Esophagus muscularis mucosa (tissue), 4 donors: ENCODE measurements at regions not wholly inside any gene's neighbourhood (a gene's known extent, or its start where the extent isn't known, plus 50 kb on each side); places are given as distances from the start of the nearest gene placed in this dataset.
A peak's percentile ranks its signal among the peaks of the same experiment; 100 is the strongest.

ENCODE experiments used
- DNase-seq: peaks from one replicate; pipeline ENCODE4 v3.0.0-alpha.2; 2017; ENCODE audit errors: extremely low spot score
- H3K27ac ChIP-seq, 4 donors: fragments of 200-600 bp; sonication (generic); replicated peaks in 1 of 4; 1 replicate in 3 of 4; 2 replicates in 1 of 4; pipeline ENCODE4 v1.5.1; 2016 to 2019; ENCODE audit warnings: mild to moderate bottlenecking in 1 of 4
- H3K27me3 ChIP-seq, 4 donors: fragments of 200-600 bp; sonication (generic); one replicate each; pipeline versions ENCODE4 v1.5.1 to v1.6.0; 2016 to 2019
- H3K36me3 ChIP-seq, 4 donors: fragments of 200-600 bp; sonication (generic); one replicate each; pipeline ENCODE4 v1.5.1; 2016 to 2019
- H3K4me1 ChIP-seq, 4 donors: fragments of 200-600 bp; sonication (generic); one replicate each; pipeline ENCODE4 v1.5.1; 2016 to 2019
- H3K4me3 ChIP-seq, 4 donors: fragments of 200-600 bp; sonication (generic); 1 replicate in 2 of 4; 2 replicates in 2 of 4; pipeline ENCODE4 v1.5.1; 2016 to 2019; ENCODE audit warnings: mild to moderate bottlenecking in 4 of 4, moderate library complexity in 1 of 4
- H3K9me3 ChIP-seq, 4 donors: fragments of 200-600 bp; sonication (generic); 1 replicate in 3 of 4; 2 replicates in 1 of 4; pipeline ENCODE4 v1.5.1; 2016 to 2019
- CTCF ChIP-seq, 3 experiments: fragments of 200-600 bp in 2 of 3; fragments of 450-650 bp in 1 of 3; sonication (generic) in 2 of 3; IDR thresholded peaks; one replicate each; pipeline ENCODE4 v1.5.1; 2017 to 2019; ENCODE audit warnings: antibody characterized with exemption in 3 of 3, mild to moderate bottlenecking in 2 of 3, moderate library complexity in 1 of 3
- EP300 ChIP-seq: sonication (generic); formaldehyde crosslinking; IDR thresholded peaks from one replicate; pipeline ENCODE4 v1.6.1; 2017; ENCODE audit warnings: antibody characterized with exemption
- POLR2A ChIP-seq: fragments of 450-650 bp; IDR thresholded peaks from one replicate; pipeline ENCODE4 v1.6.1; 2017; ENCODE audit warnings: antibody characterized with exemption, moderate library complexity, mild to moderate bottlenecking, low read depth
- POLR2AphosphoS5 ChIP-seq, 2 donors: sonication (generic); formaldehyde crosslinking; IDR thresholded peaks; one replicate each; pipeline ENCODE4 v1.6.1; 2017; ENCODE audit warnings: antibody characterized with exemption in 2 of 2
- WGBS: methylation state at CpG from one replicate; pipeline ENCODE4 v1.1.5; 2018; 5-methylcytosine and 5-hydroxymethylcytosine counted together
- intact Hi-C: fragments of 100-400 bp; cut with DNase I; formaldehyde crosslinking; loops from one replicate; pipeline ENCODE4 v1.15.1; 2023

DNA sequence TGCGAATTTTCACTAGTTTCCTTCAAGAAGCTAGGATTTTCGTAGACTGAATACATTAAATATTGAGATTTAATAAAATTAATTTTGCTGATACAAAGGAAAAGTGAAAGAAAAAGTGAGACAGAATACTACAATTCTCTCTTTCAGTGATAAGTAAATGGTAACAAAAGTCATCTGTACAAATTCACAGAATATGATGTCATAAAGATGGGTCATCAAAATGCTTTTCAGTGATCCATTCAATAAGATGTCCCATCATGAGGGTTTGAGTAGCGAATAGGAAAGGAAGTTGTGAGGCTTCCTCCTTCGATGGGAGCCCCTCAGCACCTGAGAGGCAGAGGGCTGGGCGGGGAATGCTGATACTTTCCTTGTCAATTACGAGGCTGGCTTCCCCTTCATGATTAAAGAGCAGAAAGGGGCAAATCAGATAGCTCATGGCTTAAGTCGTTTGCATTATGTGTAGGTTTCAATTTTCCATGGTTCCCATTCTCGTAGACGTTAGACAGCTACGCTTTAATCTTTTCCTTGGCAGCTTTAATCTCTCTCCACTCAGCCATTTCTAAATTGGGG, 108.8 kb upstream of the SORBS2 start:
- TF ChIP-seq POLR2AphosphoS5 (IDR thresholded peaks at IDR 0.05) (no peak), POLR2A (no peak), CTCF (IDR thresholded peaks at IDR 0.05) (no peak), EP300 (no peak)
- no peaks in the 10 kb centered on the region for H3K9me3 ChIP-seq

DNA sequence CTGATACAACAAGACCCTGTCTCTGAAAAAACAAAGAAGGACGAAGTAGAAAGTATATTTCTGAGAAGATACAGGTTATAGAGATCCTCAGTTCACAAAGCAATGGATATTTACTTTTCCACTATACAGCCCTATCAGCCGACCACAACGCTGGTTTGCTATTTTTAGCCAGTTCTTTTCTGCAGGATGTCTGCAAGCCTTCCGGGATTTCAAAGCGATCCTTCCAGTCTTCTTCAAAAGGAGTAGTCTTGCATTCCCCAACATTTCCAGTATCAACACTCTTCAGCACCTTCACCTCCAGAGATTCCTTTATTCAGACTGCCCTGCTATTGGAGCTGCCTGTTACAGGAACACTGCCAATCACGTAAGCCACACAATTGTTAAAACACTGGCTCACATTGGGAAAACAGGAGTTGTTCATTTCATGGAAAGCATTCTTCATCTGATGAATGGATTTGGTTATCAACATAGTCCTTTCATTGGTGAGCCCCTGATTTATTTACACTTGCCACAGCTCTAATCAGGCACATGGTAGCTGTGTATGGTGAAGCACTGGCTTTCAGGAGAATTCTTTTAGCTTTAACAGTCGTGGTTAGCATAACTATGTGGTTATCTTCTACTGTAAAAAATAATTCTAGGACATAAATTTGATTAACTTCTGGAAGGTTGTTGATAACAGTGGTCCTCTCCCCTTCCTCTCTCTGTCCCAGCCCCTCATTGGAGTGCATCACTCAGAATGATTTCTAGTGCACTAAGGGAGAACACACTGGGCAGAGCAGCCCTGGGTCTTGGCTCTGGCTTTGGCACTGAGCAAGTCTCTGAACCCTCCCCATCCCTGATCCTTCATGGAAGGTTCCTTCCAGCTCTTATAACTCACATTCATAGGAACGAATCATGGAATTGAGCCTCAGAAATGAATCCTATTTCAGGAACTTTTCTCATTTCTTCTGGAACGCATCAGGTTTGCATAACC, 109.9 kb upstream of the SORBS2 start:
- no peaks in the 10 kb centered on the region for H3K36me3 ChIP-seq

More for the DNA sequence above, 108.8 kb upstream of the SORBS2 start:
- no peaks in the 10 kb centered on the region for H3K36me3 ChIP-seq
- H3K27me3 ChIP-seq, result no peaks in the 10 kb centered on the region
- WGBS, result 87% methylated on average over 10 of the region's 10 CpGs
- no peak for DNase-seq
- no peak overlapping the region for H3K27ac ChIP-seq
- H3K4me1 ChIP-seq, result peaks cover 0 to 5% (median 0%) of the 10 kb centered on the region in 4 donors
- H3K4me3 ChIP-seq, result no peak overlapping the region
- intact Hi-C loops, result no loop called here

DNA sequence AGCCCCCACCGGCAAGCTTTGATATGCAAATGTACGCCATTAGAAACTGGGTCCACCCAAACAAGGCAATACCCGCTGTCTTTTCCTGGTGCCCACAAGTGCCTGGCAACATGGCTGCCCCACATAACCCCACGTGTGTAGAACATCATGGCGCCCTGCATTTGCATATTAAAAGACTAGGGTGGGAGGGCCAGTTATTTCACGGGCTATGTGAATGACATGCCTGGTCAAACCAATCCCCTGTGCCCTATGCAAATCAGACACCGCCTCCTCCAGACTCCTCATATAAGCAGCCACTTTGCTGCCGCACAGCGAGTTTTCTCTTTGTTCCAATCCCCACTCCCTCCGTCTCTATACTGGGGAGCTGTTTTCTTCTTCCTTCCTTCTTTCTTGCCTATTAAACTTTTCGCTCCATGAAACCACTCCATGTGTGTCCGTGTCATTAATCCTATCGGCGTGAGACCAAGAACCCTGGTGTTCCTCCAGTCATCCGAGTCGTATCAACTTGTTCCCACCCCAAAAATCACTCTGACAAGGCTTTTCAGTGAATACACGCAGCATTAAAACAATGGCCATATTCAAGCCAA, 112.6 kb upstream of the SORBS2 start:
- intact Hi-C loops, result no loop called here
- Histone ChIP-seq H3K27me3 (no peaks in the 10 kb centered on the region), H3K4me3 (no peak overlapping the region), H3K27ac (no peak overlapping the region), H3K36me3 (no peaks in the 10 kb centered on the region), H3K9me3 (no peaks in the 10 kb centered on the region), H3K4me1 (peaks cover 0 to 5% (median 0%) of the 10 kb centered on the region in 4 donors)
- 93% methylated on average over 17 of the region's 17 CpGs for WGBS
- TF ChIP-seq POLR2AphosphoS5 (IDR thresholded peaks at IDR 0.05) (no peak), POLR2A (no peak), EP300 (no peak)
- no peak for DNase-seq

More for the DNA sequence above, 109.9 kb upstream of the SORBS2 start:
- no peak for DNase-seq
- H3K27ac ChIP-seq, result no peak overlapping the region
- peaks cover 0 to 5% (median 0%) of the 10 kb centered on the region in 4 donors for H3K4me1 ChIP-seq
- TF ChIP-seq EP300 (no peak), POLR2AphosphoS5 (IDR thresholded peaks at IDR 0.05) (no peak), POLR2A (no peak), CTCF (IDR thresholded peaks at IDR 0.05) (no peak)
- WGBS, result 49% methylated on average over 9 of the region's 9 CpGs
- no peak overlapping the region for H3K4me3 ChIP-seq
- H3K9me3 ChIP-seq, result no peaks in the 10 kb centered on the region
- no peaks in the 10 kb centered on the region for H3K27me3 ChIP-seq
- intact Hi-C loops, result no loop called here

DNA sequence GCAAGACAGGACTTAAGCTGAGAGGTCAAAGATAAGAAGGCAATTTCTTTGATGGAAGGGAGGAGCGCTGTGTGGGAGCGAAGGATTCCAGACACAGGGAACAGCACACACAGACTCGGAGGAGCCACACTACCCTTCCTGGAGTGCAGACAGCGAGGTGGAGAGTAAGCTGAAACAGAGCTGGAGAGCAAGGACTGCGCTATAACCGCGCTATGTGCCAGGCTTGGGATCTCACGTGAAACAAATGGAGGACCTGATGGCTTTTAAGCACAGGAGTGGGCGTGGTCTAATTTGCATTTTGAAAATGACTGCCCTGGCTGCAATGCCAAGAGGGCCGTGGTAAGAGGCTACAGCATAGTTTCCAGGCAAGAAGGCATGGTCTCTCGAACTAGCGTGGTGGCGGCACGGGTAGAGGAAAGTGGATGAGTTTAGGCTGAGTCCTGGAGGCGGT, 113.9 kb upstream of the SORBS2 start:
- Histone ChIP-seq H3K4me3 (no peak overlapping the region), H3K9me3 (no peaks in the 10 kb centered on the region), H3K27ac (no peak overlapping the region), H3K36me3 (no peaks in the 10 kb centered on the region), H3K4me1 (peaks cover 0 to 5% (median 0%) of the 10 kb centered on the region in 4 donors), H3K27me3 (no peaks in the 10 kb centered on the region)
- 89% methylated on average over 15 of the region's 15 CpGs for WGBS
- no peak for DNase-seq
- TF ChIP-seq POLR2AphosphoS5 (IDR thresholded peaks at IDR 0.05), result no peak
- intact Hi-C loops, result no loop called here

GRCh38 chr4:185931375-185931774, 119.4 kb upstream of the SORBS2 start:
- intact Hi-C loops, result no loop called here
- no peak overlapping the region for H3K27ac ChIP-seq
- H3K4me1 ChIP-seq, result no peaks in the 10 kb centered on the region
- no peaks in the 10 kb centered on the region for H3K27me3 ChIP-seq
- no peaks in the 10 kb centered on the region for H3K36me3 ChIP-seq
- no peak overlapping the region for H3K4me3 ChIP-seq
- peak; percentile 26 for DNase-seq
- 90% methylated on average over 5 of the region's 5 CpGs for WGBS
- TF ChIP-seq POLR2AphosphoS5 (IDR thresholded peaks at IDR 0.05) (no peak), POLR2A (no peak)
- no peaks in the 10 kb centered on the region for H3K9me3 ChIP-seq

DNA sequence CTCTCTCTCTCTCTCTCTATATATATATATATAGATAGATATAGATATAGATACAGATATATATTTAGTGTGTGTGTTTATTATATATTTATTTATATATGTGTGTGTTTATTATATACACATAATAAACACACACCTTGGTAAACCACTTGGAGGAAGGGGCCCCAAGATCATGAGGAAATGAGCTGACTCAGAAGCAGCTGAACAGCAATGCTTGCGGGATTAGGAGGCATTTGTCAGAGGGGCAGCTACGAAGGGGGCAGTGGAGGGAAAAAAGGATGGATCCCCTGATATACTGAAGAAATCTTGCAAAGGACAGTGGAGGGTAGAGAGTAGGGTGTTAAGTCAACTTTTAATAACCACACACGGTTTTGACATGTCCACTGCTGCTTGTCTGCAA, 120.0 kb upstream of the SORBS2 start:
- 60% methylated on average over 3 of the region's 3 CpGs for WGBS
- H3K36me3 ChIP-seq, result no peaks in the 10 kb centered on the region
- no peaks in the 10 kb centered on the region for H3K4me1 ChIP-seq
- peak; percentile 50 for DNase-seq
- H3K27ac ChIP-seq, result no peak overlapping the region
- TF ChIP-seq CTCF (IDR thresholded peaks at IDR 0.05), result no peak
- TF ChIP-seq POLR2A, result no peak
- TF ChIP-seq EP300, result no peak
- TF ChIP-seq POLR2AphosphoS5 (IDR thresholded peaks at IDR 0.05), result no peak
- no peak overlapping the region for H3K4me3 ChIP-seq
- H3K9me3 ChIP-seq, result no peaks in the 10 kb centered on the region
- no peaks in the 10 kb centered on the region for H3K27me3 ChIP-seq
- intact Hi-C loops, result no loop called here
